A549 (cell line): ENCODE measurements at regions not wholly inside any gene's neighbourhood (a gene's known extent, or its start where the extent isn't known, plus 50 kb on each side); places are given as distances from the start of the nearest gene placed in this dataset.

ENCODE experiments used
- ATAC-seq, 2 experiments: fragments of 200-7000 bp in 1 of 2; fragments of >200 bp in 1 of 2; cut with Nextera tagmentation in 1 of 2; cut with Tn5 transposase in 1 of 2; 3 replicates each; pipeline versions ENCODE4 v1.8.0 to v1.9.1; 2018 to 2020; ENCODE audit warnings: mild to moderate bottlenecking in 1 of 2, moderate library complexity in 1 of 2
- CTCF ChIA-PET: fragments of 300-600 bp; sonication (Branson Sonifier 250); formaldehyde crosslinking; extraction: SDS; loops from one replicate; lab custom pipeline; 2021; ENCODE audit warnings: antibody characterized with exemption, inconsistent platforms; lab: Yijun Ruan, JAX
- POLR2A ChIA-PET: fragments of 350-600 bp; formaldehyde crosslinking; extraction: SDS; loops from one replicate; lab custom pipeline; 2021; ENCODE audit warnings: antibody characterized with exemption, inconsistent platforms; lab: Yijun Ruan, JAX
- DNase-seq, 2 experiments: peaks; one replicate each; pipeline versions ENCODE4 v3.0.0 to v3.0.0-alpha.2; 2011 to 2016; ENCODE audit warnings: low read depth in 1 of 2, low spot score in 1 of 2
- FAIRE-seq: peaks from 2 replicates; lab custom pipeline; 2011; peaks lifted over from hg19 to GRCh38; lab: Jason Lieb, UNC
- H3K27ac ChIP-seq, 2 experiments: fragments of >200 bp; sonication (Bioruptor Twin); formaldehyde crosslinking; 3 replicates each; pipeline ENCODE4 v1.5.1; 2016 to 2017
- H3K4me1 ChIP-seq: fragments of >200 bp; sonication (Bioruptor Twin); formaldehyde crosslinking; 3 replicates; pipeline ENCODE4 v1.6.1; 2016
- H3K4me2 ChIP-seq: fragments of >200 bp; sonication (Bioruptor Twin); formaldehyde crosslinking; 3 replicates; pipeline ENCODE4 v1.6.1; 2016
- H3K4me3 ChIP-seq: fragments of >200 bp; sonication (Bioruptor Twin); formaldehyde crosslinking; 3 replicates; pipeline ENCODE4 v1.5.1; 2016
- H3K9me3 ChIP-seq: fragments of >200 bp; sonication (Bioruptor Twin); formaldehyde crosslinking; 3 replicates; pipeline ENCODE4 v1.6.1; 2016
- CBX8 ChIP-seq: fragments of 200-600 bp; sonication (generic); IDR thresholded peaks from 2 replicates; pipeline ENCODE4 v1.6.1; 2016
- CEBPB ChIP-seq, 2 experiments: fragments of >200 bp in 1 of 2; sonication (Bioruptor Twin) in 1 of 2; formaldehyde crosslinking in 1 of 2; IDR thresholded peaks; 2 replicates each; pipeline ENCODE4 v1.6.1; 2012 to 2016
- CHD2 ChIP-seq: fragments of 150-350 bp; IDR thresholded peaks from 2 replicates; pipeline ENCODE4 v1.6.1; 2014; ENCODE audit warnings: low read length; ENCODE audit not compliant: partially characterized antibody
- CTCF ChIP-seq: fragments of >200 bp; sonication (Bioruptor Twin); formaldehyde crosslinking; IDR thresholded peaks from 3 replicates; pipeline ENCODE4 v1.5.1; 2016
- EHF ChIP-seq: fragments of 250-450 bp; sonication (Bioruptor Pico); IDR thresholded peaks from 2 replicates; pipeline ENCODE4 v1.5.0; 2020; ENCODE audit warnings: mild to moderate bottlenecking
- EHMT2 ChIP-seq: fragments of 200-600 bp; sonication (generic); IDR thresholded peaks from 2 replicates; pipeline ENCODE4 v1.6.1; 2016; ENCODE audit warnings: antibody characterized with exemption, low read depth, mild to moderate bottlenecking, moderate library complexity
- EP300 ChIP-seq, 2 experiments: fragments of >200 bp; sonication (Bioruptor Twin); formaldehyde crosslinking; IDR thresholded peaks; 2 replicates in 1 of 2; 3 replicates in 1 of 2; pipeline ENCODE4 v1.6.1; 2016 to 2017
- ESRRA ChIP-seq: fragments of 150-350 bp; IDR thresholded peaks from 2 replicates; pipeline ENCODE4 v1.6.1; 2014; ENCODE audit warnings: mild to moderate bottlenecking, low read length, borderline replicate concordance
- FOSB ChIP-seq: fragments of 250-450 bp; sonication (Bioruptor Pico); IDR thresholded peaks from 2 replicates; pipeline ENCODE4 v1.5.0; 2020; ENCODE audit warnings: mild to moderate bottlenecking, moderate library complexity
- FOSL2 ChIP-seq, 2 experiments: fragments of 450-650 bp in 1 of 2; fragments of >200 bp in 1 of 2; sonication (Bioruptor Twin) in 1 of 2; formaldehyde crosslinking; IDR thresholded peaks; 2 replicates each; pipeline versions ENCODE4 v1.5.0 to v1.6.1; 2016 to 2020; ENCODE audit warnings: mild to moderate bottlenecking in 1 of 2, moderate library complexity in 1 of 2
- GATA3 ChIP-seq: IDR thresholded peaks from 2 replicates; pipeline ENCODE4 v1.6.1; 2012; ENCODE audit warnings: borderline replicate concordance
- HOXB13 ChIP-seq: fragments of 250-450 bp; sonication (Bioruptor Pico); IDR thresholded peaks from 2 replicates; pipeline ENCODE4 v1.5.0; 2020; ENCODE audit warnings: low read depth, mild to moderate bottlenecking, moderate library complexity
- HOXB5 ChIP-seq: fragments of 250-450 bp; sonication (Bioruptor Pico); IDR thresholded peaks from 2 replicates; pipeline ENCODE4 v1.5.0; 2020; ENCODE audit warnings: mild to moderate bottlenecking, moderate library complexity
- JUN ChIP-seq, 2 experiments: fragments of >200 bp; sonication (Bioruptor Twin); formaldehyde crosslinking; IDR thresholded peaks; 2 replicates in 1 of 2; 3 replicates in 1 of 2; pipeline ENCODE4 v1.6.1; 2016 to 2017
- JUNB ChIP-seq: fragments of >200 bp; sonication (Bioruptor Twin); formaldehyde crosslinking; IDR thresholded peaks from 2 replicates; pipeline ENCODE4 v1.6.1; 2016
- MAFK ChIP-seq: fragments of 450-650 bp; IDR thresholded peaks from 2 replicates; pipeline ENCODE4 v1.6.1; 2014; ENCODE audit not compliant: partially characterized antibody
- NFE2L2 ChIP-seq: fragments of 150-350 bp; conservative IDR thresholded peaks from 2 replicates; pipeline ENCODE4 v1.6.1; 2014; ENCODE audit warnings: low read length
- NPAS2 ChIP-seq: fragments of 250-450 bp; sonication (Bioruptor Pico); IDR thresholded peaks from 2 replicates; pipeline ENCODE4 v1.8.0; 2022; ENCODE audit warnings: mild to moderate bottlenecking, moderate library complexity, borderline replicate concordance
- PBX3 ChIP-seq: IDR thresholded peaks from 2 replicates; pipeline ENCODE4 v1.6.1; 2012
- PHF8 ChIP-seq: fragments of 200-600 bp; sonication (generic); IDR thresholded peaks from 2 replicates; pipeline ENCODE4 v1.6.1; 2016; ENCODE audit warnings: low read depth, mild to moderate bottlenecking, antibody characterized with exemption, moderate library complexity, borderline replicate concordance
- POLR2A ChIP-seq: IDR thresholded peaks from 2 replicates; pipeline ENCODE4 v1.6.1; 2012; ENCODE audit warnings: mild to moderate bottlenecking, low read length
- POLR2AphosphoS2 ChIP-seq: conservative IDR thresholded peaks from 2 replicates; pipeline ENCODE4 v1.6.1; 2012; ENCODE audit warnings: low read length, improper control_type of control experiment, inconsistent platforms
- RAD21 ChIP-seq, 2 experiments: fragments of >200 bp in 1 of 2; sonication (Bioruptor Twin) in 1 of 2; formaldehyde crosslinking in 1 of 2; IDR thresholded peaks in 1 of 2; conservative IDR thresholded peaks in 1 of 2; 2 replicates in 1 of 2; 3 replicates in 1 of 2; pipeline ENCODE4 v1.6.1; 2012 to 2018; ENCODE audit warnings: inconsistent platforms in 1 of 2
- SREBF2 ChIP-seq: fragments of 450-650 bp; IDR thresholded peaks from 2 replicates; pipeline ENCODE4 v1.6.1; 2014; ENCODE audit warnings: mild to moderate bottlenecking, moderate library complexity
- ZNF302 ChIP-seq: fragments of 250-450 bp; sonication (Bioruptor Pico); IDR thresholded peaks from 2 replicates; pipeline ENCODE4 v1.9.0; 2021; ENCODE audit warnings: inconsistent platforms, mild to moderate bottlenecking, moderate library complexity
- ZSCAN20 ChIP-seq: fragments of 250-450 bp; sonication (Bioruptor Pico); IDR thresholded peaks from 2 replicates; pipeline ENCODE4 v1.8.0; 2022; ENCODE audit warnings: mild to moderate bottlenecking, moderate library complexity
- WGBS: methylation state at CpG from one replicate; pipeline ENCODE4 v1.1.6; 2017; ENCODE audit errors: missing lambda C conversion rate; 5-methylcytosine and 5-hydroxymethylcytosine counted together
- TF ChIP-seq, protein P1 (sequence below): fragments of 150-350 bp; IDR thresholded peaks from 2 replicates; pipeline ENCODE4 v1.6.1; 2014; ENCODE audit warnings: low read depth, mild to moderate bottlenecking, low read length
- TF ChIP-seq, protein P2 (sequence below): fragments of >200 bp; sonication (Bioruptor Twin); formaldehyde crosslinking; IDR thresholded peaks from 2 replicates; pipeline ENCODE4 v1.6.1; 2016
- TF ChIP-seq, protein P3 (sequence below): fragments of 250-450 bp; sonication (Bioruptor Pico); IDR thresholded peaks from 2 replicates; pipeline ENCODE4 v1.5.0; 2020; ENCODE audit warnings: low read depth, mild to moderate bottlenecking, moderate library complexity

DNA sequence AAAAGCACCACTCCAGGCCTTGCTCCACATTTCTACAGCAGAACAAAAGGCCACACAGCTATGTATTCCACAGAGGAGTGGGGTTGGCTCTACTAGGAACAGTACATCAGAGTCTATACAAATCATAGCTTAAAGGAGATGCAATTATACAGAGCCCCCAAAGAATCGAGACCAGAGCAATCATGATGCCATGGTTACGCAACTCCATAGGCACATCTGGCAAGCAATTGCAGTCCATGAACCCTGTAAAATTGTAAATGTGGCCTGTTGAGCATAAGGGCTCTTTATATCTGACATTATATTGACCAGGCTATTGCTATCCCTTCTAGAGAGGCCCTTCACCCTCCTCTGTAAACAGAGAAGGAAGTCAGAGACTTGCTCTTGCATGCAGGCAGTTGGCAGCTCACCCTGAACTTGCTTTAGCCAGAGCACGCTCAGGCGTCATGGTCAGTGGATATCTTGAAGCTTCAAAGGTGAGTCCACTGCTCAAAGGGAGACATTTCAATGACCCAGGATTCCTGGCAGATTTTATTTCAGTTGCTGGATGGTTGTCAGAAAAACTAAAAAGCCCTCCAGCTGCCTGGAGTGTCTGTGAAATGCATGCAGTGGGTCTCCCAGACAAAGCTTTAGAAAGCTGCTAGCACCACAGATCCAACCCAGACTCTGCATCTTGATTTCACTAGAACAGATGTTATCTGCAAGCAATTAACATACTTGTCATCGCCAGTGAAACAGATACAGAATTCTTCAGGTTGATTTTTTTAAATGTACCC is 357.2 kb downstream of the CENPW start:
- FAIRE-seq (no peak), ATAC-seq (no peak)
- CTCF ChIA-PET: no interaction called here
- POLR2A ChIA-PET: no interaction called here
- H3K9me3 ChIP-seq: no peaks in the 10 kb centered on the region
- TF ChIP-seq CBX8 (no peak), EP300 (IDR thresholded peaks at IDR 0.05) (no peak), POLR2AphosphoS2 (no peak), ZNF302 (no peak)
- TF ChIP-seq, all 56 proteins: peak for 0
- WGBS: 86% methylated on average over 5 of the region's 5 CpGs
- Histone ChIP-seq H3K4me2 (no peak overlapping the region), H3K27ac (no peak overlapping the region), H3K4me3 (no peak overlapping the region), H3K4me1 (no peaks in the 10 kb centered on the region)
- DNase-seq: no peak

- POLR2A ChIA-PET: no interaction called here
- TF ChIP-seq EHMT2 (no peak), ZSCAN20 (CRISPR knock-in tag) (no peak), JUNB (no peak), NPAS2 (CRISPR knock-in tag) (no peak), NFE2L2 (no peak), EHF (CRISPR knock-in tag) (no peak), GATA3 (no peak), MAFK (no peak), CTCF (no peak), HOXB13 (no peak), ESRRA (no peak), HOXB5 (no peak)
- TF ChIP-seq, protein P1, sequence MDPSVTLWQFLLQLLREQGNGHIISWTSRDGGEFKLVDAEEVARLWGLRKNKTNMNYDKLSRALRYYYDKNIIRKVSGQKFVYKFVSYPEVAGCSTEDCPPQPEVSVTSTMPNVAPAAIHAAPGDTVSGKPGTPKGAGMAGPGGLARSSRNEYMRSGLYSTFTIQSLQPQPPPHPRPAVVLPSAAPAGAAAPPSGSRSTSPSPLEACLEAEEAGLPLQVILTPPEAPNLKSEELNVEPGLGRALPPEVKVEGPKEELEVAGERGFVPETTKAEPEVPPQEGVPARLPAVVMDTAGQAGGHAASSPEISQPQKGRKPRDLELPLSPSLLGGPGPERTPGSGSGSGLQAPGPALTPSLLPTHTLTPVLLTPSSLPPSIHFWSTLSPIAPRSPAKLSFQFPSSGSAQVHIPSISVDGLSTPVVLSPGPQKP: no peak
- TF ChIP-seq, protein P2, sequence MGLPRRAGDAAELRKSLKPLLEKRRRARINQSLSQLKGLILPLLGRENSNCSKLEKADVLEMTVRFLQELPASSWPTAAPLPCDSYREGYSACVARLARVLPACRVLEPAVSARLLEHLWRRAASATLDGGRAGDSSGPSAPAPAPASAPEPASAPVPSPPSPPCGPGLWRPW: no peak
- no peak overlapping the region for H3K4me2 ChIP-seq
- DNase-seq: no peak
- CTCF ChIA-PET: no interaction called here
- no peak overlapping the region for H3K4me3 ChIP-seq
- FAIRE-seq: no peak
- ATAC-seq: no peak
- no peaks in the 10 kb centered on the region for H3K9me3 ChIP-seq
- H3K27ac ChIP-seq: no peak overlapping the region
- no peaks in the 10 kb centered on the region for H3K4me1 ChIP-seq
- WGBS: 48% methylated on average over 3 of the region's 3 CpGs
Observed at GRCh38 chr6:126698732-126699240, 358.9 kb downstream of the CENPW start.

GRCh38 chr6:126701676-126702560 is 362.0 kb downstream of the CENPW start:
- no peak overlapping the region for H3K27ac ChIP-seq
- DNase-seq: no peak
- H3K9me3 ChIP-seq: no peaks in the 10 kb centered on the region
- no peak for FAIRE-seq
- H3K4me2 ChIP-seq: peak overlapping the region; percentile 56
- no peaks in the 10 kb centered on the region for H3K4me1 ChIP-seq
- CTCF ChIA-PET: no interaction called here
- POLR2A ChIA-PET: no interaction called here
- H3K4me3 ChIP-seq: no peak overlapping the region
- ATAC-seq: no peak
- WGBS: 55% methylated on average over 5 of the region's 5 CpGs
- TF ChIP-seq, protein P3, sequence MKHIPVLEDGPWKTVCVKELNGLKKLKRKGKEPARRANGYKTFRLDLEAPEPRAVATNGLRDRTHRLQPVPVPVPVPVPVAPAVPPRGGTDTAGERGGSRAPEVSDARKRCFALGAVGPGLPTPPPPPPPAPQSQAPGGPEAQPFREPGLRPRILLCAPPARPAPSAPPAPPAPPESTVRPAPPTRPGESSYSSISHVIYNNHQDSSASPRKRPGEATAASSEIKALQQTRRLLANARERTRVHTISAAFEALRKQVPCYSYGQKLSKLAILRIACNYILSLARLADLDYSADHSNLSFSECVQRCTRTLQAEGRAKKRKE: no peak
- TF ChIP-seq PBX3: no peak
- no peak for TF ChIP-seq PHF8
- TF ChIP-seq JUN (IDR thresholded peaks at IDR 0.05): no peak
- no peak for TF ChIP-seq MAFK
- TF ChIP-seq EHF (CRISPR knock-in tag): no peak
- TF ChIP-seq ZSCAN20 (CRISPR knock-in tag): no peak
- no peak for TF ChIP-seq FOSL2 (IDR thresholded peaks at IDR 0.05)
- no peak for TF ChIP-seq FOSL2 (CRISPR knock-in tag; IDR thresholded peaks at IDR 0.05)
- TF ChIP-seq POLR2A: no peak
- no peak for TF ChIP-seq RAD21 (conservative IDR thresholded peaks at IDR 0.05 in 1 of 2, IDR thresholded peaks at IDR 0.05 in 1 of 2)
- no peak for TF ChIP-seq FOSB (CRISPR knock-in tag)
- no peak for TF ChIP-seq CEBPB (IDR thresholded peaks at IDR 0.05)
- TF ChIP-seq SREBF2: no peak
- no peak for TF ChIP-seq CHD2
